Fibroblast of the aortic adventitia (primary cell): ENCODE measurements at regions not wholly inside any gene's neighbourhood (a gene's known extent, or its start where the extent isn't known, plus 50 kb on each side); places are given as distances from the start of the nearest gene placed in this dataset.
A peak's percentile ranks its signal among the peaks of the same experiment; 100 is the strongest.

Experiments
- DNase-seq: peaks from one replicate; pipeline ENCODE4 v3.0.0-alpha.2; 2010; ENCODE audit warnings: low read depth
- H3K4me3 ChIP-seq: 2 replicates; pipeline ENCODE4 v1.5.1; 2011; ENCODE audit warnings: low read depth, mild to moderate bottlenecking, control low read depth, low read length, moderate library complexity
- TF ChIP-seq, protein P1 (sequence below): IDR thresholded peaks from 2 replicates; pipeline ENCODE4 v1.5.1; 2011; ENCODE audit warnings: mild to moderate bottlenecking, low read length, control low read depth, inconsistent platforms; ENCODE audit not compliant: insufficient read depth

DNA sequence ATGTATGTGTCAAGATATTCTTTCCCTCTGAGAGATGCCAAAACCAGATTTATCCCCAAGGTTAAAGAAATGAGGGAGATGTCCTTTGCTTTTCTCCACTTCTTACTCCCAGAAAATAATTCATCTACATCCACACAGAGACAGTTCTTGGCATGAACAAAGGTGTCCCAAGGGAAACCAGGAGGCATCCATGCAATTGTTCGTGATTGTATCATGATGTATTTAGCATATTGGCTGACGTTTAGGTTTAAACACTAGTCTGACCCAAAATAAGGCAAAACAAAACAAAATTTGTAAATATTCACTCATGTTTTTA is 223.9 kb downstream of the C7orf25 start:
- no peak for DNase-seq
- TF ChIP-seq, protein P1, sequence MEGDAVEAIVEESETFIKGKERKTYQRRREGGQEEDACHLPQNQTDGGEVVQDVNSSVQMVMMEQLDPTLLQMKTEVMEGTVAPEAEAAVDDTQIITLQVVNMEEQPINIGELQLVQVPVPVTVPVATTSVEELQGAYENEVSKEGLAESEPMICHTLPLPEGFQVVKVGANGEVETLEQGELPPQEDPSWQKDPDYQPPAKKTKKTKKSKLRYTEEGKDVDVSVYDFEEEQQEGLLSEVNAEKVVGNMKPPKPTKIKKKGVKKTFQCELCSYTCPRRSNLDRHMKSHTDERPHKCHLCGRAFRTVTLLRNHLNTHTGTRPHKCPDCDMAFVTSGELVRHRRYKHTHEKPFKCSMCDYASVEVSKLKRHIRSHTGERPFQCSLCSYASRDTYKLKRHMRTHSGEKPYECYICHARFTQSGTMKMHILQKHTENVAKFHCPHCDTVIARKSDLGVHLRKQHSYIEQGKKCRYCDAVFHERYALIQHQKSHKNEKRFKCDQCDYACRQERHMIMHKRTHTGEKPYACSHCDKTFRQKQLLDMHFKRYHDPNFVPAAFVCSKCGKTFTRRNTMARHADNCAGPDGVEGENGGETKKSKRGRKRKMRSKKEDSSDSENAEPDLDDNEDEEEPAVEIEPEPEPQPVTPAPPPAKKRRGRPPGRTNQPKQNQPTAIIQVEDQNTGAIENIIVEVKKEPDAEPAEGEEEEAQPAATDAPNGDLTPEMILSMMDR, result no peak
- H3K4me3 ChIP-seq, result no peak overlapping the region

DNA sequence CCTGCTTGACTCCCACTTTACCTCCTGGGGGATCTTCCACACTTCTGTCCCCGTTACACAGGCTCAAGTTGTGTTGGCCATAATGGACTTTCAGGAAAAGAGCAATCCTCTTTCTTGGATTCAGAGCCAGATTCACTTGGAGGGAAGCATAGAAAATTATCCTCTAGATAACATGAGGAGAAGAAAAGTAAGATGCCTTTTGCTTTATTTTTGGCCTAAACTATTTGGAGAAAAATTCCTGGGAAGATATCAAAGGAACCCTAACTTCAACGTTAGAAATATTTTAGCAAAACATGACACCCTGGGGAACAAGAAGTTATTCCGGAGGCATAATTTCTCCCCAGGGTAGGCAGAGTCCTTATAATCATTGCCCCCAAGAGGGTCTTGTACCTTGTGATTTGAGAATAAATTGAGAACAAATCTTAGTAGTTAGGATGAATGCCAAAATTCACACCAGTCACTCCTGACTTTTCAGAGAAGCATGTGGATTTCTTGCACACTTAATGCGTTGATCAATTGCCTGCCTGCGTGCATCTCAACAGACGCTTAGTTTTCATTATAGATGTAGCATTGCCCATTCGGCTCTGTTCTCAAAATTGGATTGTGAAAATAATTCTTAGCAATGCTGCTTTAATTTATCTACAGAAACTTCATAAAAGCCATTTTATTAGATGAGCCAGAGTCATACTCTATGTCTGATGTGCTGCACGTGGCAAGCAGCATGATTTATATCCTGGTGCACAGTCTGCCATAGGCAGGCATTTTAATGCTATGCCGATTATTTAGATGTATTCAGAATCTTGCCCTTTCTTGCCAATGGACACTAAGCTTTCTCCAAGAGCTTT is 224.4 kb downstream of the C7orf25 start:
- no peak overlapping the region for H3K4me3 ChIP-seq
- TF ChIP-seq, protein P1, result no peak
- no peak for DNase-seq

DNA sequence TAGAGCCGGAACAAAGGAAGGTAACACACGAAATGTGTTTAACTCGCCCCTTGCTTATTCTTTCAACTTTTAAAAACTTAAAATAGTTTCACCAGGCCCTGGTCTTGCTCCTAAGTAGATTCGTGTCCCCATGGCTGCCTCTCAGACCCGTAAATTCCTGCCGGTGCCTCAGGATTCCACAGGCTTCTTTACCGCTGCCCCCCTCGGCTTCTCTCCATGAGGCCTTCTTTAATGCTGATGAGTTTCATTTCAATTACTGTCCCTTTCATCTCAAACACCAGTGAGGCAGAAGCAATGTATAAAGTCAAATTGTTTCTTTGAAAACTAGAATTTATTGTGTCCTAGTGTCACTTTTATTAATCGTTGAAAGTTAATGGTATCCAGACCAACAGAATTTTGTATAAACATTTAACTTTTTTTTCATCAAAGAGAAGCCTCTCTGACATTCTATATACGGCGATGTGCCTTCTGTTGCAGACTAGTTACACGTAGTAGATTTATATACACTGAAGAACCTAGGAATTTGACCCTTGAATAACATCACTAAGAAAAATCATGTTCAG is 225.2 kb downstream of the C7orf25 start:
- TF ChIP-seq, protein P1, result no peak
- H3K4me3 ChIP-seq, result no peak overlapping the region
- DNase-seq, result no peak

DNA sequence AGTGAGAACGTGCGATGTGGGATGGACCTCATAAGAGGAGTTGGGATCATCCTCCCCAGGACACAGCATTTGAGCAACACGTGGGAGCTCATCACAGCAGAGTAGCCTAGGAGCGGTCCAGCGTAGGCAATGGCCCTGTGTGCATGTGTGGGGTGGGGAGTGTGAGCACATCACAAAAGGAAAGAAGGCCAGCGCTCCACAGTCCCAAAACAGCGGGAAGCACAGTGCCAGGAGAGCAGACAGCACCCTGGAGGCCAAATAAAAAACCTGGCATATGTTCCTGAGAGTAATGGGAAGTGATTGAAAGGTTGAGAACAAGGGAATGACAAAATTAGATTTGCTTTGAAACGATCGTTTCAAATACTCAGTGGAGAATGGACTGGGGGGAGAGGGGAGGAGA is 226.0 kb downstream of the C7orf25 start:
- no peak overlapping the region for H3K4me3 ChIP-seq
- TF ChIP-seq, protein P1, result no peak
- no peak for DNase-seq

DNA sequence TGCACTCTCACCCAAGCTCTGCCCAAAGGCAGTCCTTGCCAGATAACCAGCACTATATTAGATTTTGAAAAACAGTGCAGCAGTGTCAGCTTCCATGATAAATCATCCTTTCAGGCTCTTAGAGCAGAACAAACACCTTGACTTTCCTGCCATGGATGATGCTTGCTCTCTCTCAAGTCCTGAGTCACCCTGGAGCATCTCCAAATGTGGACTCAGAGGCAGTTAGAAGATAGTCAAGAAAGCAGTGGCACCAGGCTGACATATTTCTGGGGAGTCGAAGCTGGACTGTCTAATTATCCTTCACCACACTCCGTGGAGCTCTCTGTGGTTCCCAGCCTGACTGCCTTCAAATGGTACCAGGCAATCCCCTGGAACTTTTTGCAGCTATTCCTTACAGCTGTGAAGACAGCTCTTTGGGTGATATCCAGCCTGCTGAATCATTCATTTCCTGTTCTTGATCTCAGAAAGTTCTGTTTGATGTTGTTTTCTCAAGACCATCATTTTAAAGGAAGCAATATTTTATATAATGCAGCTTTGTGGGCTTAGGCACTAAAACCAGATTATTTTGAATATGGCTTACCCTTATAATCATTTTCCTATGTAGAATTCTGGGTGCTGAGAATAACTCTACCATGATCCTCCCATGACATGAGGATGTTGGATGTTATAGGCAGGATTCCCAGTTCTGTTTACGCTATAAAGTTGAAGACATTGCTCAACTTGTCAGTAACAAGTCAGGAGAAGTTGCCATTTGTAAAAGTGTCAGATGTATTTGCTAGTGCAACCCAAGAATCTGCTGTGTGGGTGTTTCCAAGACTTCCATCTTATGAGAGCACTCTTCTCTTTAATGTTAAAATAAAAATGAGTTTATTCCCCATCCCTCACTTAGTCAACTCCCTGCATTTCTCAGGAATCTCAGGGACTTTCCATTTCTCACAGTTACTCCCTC is 233.8 kb downstream of the C7orf25 start:
- no peak overlapping the region for H3K4me3 ChIP-seq
- TF ChIP-seq, protein P1, result no peak
- peak; percentile 92 for DNase-seq

DNA sequence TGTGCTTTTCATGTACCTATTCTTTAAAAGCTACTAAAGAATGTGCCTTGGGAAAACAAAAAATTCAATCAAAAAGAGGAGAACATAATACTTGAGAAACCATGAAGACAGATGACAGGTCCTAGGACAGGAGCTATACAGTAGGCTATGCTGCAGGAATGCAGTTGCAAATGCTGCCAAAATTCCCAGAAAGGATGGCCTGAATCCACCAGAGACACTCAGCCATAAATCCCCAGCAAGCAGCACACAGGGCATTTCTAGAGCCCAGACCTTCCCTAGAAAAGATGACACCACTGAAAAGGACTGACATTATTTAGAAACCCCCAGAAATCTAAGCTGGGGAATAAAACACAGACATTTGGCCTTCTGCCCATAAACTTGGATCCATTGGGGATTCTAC is 237.3 kb downstream of the C7orf25 start:
- DNase-seq, result no peak
- H3K4me3 ChIP-seq, result no peak overlapping the region
- TF ChIP-seq, protein P1, result no peak
